G401.6 (cell line): ENCODE measurements at regions not wholly inside any gene's neighbourhood (a gene's known extent, or its start where the extent isn't known, plus 50 kb on each side); places are given as distances from the start of the nearest gene placed in this dataset.

Experiments
- FAIRE-seq: peaks from 2 replicates; lab custom pipeline; 2012; peaks lifted over from hg19 to GRCh38; lab: Jason Lieb, UNC

- no peak for FAIRE-seq
These were observed 482.8 kb upstream of the TBX3 start for GRCh38 chr12:115166698-115167315.

DNA sequence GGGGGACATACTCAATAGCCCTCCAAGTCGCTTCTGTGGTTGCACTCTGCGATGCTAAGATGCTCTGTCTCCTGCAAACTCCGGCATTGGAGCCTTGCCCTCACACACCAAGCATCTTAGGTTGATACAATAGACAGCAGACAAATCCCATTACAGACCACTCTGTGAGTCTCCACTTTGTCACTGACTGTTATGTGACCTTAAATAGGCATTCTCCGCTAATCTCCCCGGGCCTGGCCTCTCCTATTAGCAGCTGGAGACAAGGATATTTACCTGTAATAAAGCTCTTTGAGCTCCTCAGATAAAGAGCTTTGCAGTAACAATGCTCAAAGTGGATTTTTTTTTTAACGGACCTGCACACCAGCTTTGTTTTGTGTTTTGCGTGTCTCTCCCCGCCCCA lies 479.7 kb upstream of the TBX3 start:
- FAIRE-seq = no peak

DNA sequence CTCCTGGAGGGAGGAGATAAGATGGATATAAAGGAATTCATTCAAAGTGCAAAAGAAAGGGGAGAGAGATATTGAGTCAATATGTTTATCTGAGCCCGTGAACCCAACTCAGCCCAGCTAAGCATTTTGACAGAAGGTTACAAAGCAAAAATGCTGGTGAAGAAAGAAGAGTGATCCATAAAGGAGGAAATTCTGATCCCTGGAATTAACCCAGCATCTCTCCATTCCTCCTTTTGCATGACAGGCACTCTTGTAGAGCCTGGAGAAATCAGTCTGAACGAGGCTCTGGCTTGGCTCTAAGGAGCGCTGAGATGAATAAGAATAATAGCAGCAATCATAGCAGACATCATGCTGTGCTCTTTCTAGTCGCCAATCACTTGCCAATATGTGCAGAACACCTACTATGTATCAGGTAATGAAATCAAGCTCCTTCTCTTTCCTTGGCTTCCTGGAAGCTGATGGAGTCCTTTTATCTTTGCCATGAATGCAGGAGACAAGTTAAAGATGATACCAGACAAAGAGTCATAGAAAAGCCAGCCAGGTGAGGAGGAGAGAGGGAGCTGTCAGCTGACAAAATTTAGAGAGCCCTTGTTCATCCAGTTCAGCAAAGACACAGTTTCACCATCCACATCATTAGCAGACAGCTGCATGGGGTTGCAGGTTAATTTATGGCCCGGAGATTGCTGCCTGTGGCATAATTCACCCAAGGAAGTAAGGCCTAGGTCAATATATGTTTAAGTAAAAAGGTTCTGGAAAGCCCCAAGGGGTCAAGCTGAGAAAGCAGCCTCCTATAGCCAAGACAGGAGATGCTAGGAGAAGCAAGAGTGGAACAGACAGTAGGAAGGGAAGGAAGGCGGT lies 476.5 kb upstream of the TBX3 start:
- FAIRE-seq = no peak

DNA sequence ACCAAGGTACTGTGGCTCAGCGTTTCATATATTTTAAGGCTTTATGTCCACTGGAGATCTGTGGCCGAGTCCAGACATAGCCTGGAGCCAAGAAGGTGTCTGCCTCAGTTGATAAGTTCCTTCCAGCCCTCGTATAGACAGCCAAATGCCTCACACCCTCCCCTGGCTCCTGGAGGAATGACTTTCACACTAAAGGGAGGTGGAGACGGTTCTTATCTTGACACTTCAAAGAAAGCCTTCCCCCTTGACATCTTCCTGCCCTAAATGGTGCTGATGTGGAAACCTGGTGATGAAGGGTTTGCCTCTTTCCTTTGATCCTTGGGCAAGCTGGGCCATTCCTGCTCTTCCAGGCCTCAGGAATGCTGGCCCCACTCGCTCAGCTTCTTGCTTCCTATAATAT lies 474.8 kb upstream of the TBX3 start:
- no peak for FAIRE-seq

DNA sequence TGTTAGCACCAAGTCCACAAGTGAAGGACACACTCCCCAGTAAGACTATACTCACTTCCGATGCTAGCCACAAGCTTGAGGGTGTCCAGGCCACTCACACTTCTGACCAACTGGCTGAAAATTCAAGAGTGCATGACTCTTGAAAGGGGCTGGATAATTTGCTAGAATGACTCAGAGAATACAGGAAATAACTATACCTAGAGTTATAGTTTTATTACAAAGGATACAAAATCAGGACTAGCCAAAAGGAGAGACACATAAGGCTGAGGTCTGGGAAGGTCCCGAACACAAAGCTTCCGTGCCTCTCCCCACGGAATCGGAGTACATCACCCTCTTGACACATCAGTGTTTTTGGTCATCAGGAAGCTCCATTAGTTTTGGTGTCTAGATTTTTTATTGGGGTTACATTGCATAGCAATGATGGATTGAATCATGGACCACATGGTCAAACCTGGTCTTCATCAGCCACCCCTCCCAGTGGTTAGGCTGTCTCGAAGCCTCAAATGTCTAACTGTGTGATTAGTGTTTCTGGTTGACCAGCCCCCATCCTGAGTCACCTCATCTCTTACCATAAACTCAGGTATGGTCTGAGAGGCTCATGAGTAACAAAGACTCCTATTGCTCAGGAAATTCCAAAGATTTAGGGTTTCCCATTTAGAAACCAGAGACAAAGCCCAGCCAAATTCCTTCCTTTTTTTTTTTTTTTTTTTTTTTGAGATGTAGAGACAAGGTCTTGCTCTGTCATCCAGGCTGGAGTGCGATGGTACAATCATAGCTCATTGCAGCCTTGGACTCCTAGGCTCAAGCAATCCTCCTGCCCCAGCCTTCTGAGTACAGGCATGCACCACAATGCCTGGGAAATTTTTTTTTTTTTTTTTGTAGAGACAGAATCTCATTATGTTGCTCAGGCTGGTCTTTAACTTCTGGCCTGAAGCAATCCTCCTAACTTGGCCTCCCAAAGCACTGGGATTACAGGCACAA lies 472.0 kb upstream of the TBX3 start:
- no peak for FAIRE-seq

DNA sequence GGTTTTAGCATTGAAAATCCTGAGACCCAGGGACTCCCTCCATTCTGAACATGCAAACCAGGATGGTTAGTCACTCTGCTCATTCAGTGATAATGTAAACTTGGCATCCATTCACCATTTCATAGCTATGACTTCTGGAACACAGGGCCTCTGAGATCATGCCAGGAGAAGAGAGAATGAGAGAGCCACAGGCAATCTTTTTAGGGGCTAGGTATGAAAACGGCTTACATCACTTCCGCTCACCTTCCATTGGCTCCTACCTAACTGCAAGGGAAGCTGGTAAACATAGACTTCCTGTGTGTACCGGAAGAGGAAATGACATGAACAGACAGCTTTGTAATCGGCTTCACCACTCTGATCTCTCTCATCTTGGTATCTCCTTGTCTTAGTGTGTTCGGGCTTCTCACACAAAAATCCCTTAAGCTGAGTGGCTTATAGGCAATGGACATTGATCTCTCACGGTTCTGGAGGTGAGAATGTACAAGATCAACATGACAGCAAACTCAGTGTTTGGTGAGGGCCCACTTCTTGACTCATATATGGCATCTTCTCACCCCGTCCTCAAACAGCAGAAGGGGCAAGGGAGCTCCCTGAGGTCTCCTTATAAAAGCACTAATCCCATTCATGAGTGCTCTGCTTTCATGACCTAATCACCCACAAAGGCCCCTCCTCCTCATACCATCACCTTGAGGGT lies 465.9 kb upstream of the TBX3 start:
- no peak for FAIRE-seq

DNA sequence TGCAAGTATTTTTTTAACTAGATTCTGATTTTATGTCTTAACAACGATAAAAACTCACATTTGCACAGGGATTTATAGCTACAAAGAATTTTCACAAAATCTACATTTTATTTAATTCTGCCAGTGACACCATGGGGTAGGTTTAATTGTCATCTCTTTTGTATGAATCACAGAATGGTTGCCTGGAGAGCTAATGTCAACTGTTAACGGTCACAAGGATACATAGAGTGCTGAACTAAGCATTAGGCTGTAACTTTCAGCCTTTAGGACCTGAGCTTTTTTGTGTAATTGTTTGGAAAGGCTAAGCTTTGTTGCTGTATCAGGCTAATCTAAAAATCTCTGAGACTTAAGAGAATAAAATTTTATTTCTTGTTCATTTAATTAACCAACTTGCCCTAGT lies 465.3 kb upstream of the TBX3 start:
- no peak for FAIRE-seq

DNA sequence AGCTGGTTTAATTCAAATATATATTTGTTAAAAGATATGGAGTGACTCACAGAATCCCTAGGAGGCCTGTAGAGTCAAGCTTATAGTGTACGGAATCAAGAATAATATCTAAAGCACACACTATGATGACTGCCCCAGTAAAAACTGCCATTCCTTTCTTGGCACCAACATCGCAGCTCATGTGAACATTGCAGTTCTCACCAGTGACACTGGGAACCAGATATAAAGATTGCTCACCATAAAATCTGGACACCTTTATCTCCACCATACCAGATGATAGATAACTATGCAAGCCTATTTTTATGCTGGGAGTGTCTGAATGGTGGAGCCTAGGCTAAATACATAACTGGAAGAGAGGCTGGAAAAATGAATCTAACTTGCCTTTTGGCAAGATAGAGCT lies 463.9 kb upstream of the TBX3 start:
- FAIRE-seq = no peak

- FAIRE-seq = no peak
These were observed 462.5 kb upstream of the TBX3 start for GRCh38 chr12:115146453-115146852.

GRCh38 chr12:115144425-115144824 lies 460.4 kb upstream of the TBX3 start:
- no peak for FAIRE-seq

GRCh38 chr12:115140981-115141655 lies 457.1 kb upstream of the TBX3 start:
- FAIRE-seq = no peak

- FAIRE-seq = no peak
These were observed 454.0 kb upstream of the TBX3 start for GRCh38 chr12:115137812-115138521.

DNA sequence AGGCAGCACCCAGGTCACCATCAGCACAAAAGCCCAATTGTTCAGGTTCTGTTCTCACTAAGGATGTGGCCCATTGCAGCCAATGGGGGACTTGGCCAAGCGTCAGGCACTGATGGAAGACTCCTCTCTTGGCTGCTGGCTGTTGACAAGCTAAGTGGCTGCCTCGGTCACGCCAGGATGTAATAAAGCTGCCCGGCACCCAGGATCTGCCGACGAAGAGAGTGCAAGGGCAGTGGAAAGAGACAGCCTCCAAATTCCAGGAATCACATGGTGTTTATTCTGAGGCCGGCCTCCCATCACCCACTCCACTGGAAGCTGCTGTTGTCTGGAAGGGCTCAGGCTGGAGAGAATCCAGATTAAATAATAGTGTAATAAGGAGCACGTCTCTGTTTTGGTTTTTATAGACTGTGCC lies 451.8 kb upstream of the TBX3 start:
- no peak for FAIRE-seq

GRCh38 chr12:115134298-115134697 lies 450.3 kb upstream of the TBX3 start:
- no peak for FAIRE-seq

GRCh38 chr12:115132905-115133304 lies 448.9 kb upstream of the TBX3 start:
- no peak for FAIRE-seq

- FAIRE-seq = no peak
These were observed 448.2 kb upstream of the TBX3 start for GRCh38 chr12:115132145-115132544.

DNA sequence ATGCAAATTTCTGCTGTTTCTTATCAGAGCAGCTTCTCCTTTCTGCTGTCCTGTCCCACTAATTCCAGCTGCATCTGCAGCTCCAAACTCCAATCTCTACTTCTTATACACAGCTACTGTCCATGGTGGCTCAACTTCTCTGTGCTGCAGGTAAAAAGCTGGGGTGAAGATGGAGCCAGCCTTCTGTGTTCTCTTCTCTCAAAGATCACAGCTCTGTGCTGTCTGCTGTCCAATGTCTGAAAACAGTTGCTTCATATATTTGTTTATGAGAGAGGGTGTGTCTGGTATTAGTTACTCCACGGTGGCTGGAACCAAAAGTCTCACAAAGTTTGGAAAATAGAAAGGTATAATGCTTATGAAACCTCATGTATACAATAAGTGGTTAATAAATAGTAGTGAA lies 445.8 kb upstream of the TBX3 start:
- FAIRE-seq = no peak

- no peak for FAIRE-seq
These were observed 437.1 kb upstream of the TBX3 start for GRCh38 chr12:115121053-115121452.

DNA sequence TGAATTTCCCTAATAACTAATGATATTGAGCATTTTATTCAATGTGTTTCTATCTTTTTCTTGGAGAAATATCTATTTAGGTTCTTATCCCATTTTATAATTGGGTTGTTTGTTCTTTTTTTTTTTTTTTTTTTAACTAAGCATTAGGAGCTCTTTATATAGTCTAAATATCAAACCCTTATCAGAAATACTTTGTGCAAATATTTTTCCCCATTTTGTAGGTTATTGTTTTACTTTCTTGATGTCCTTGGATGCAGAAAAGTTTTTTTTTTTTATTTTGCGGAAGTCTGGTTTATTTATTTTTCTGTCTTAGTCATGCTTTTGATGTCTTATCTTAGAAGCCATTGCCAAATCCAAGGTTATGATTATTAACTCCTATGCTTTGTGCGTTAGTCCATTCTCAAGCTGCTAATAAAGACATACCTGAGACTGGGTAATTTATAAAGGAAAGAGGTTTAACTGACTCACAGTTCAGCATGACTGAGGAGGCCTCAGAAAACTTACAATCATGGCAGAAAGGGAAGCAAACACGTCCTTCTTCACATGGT lies 434.3 kb upstream of the TBX3 start:
- FAIRE-seq = no peak

DNA sequence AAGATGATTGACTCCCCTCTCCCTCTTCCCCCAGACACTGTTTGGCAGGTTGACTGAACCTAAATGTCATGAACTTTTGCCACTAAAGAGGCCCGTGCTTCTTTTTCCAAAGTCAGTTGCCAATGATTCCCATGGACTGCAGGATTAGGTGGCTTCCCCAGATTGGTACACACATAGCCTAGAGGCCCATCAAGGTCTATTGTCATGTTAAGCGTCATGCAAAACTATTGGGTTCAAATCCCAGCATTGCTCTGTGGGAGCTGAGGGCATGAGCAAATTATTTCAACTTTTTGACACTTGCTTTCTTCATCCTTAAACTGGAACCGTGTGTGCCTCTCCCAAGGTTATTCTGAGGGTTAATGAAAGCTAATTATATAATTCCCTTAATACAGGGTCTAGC lies 430.2 kb upstream of the TBX3 start:
- FAIRE-seq = no peak

DNA sequence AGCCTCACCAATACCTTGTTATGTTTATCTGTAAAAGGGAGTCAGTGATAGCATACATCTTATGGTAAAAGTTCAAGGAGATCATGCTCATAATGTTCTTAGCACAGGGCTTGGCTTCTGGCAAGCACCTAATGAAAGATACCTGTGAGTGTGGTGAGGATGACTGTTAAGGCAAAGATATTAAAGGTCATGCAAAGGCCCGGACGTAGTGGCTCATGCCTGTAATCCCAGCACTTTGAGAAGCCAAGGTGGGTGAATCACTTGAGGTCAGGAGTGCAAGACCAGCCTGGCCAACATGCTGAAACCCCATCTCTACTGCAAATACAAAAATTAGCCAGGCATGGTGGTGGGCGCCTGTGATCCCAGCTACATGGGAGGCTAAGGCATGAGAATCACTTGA lies 425.9 kb upstream of the TBX3 start:
- no peak for FAIRE-seq
